ENCODE measurements at regions not wholly inside any gene's neighbourhood (a gene's known extent, or its start where the extent isn't known, plus 50 kb on each side); places are given as distances from the start of the nearest gene placed in this dataset.

- no peak for TF ChIP-seq CTCF (conservative IDR thresholded peaks at IDR 0.05 in 1 of 2, IDR thresholded peaks at IDR 0.05 in 1 of 2; ENCODE audit: low read depth in 1 of 2, low read length in 2 of 2)
- no peak for TF ChIP-seq EZH2 (IDR thresholded peaks at IDR 0.05; ENCODE audit: low read length, missing control alignments)
These were observed 77.7 kb upstream of the FAM47C start for GRCh38 chrX:36930491-36930890.

Measured in fibroblast of lung (primary cell).